NCI-H2227 (cell line): ENCODE measurements at regions not wholly inside any gene's neighbourhood (a gene's known extent, or its start where the extent isn't known, plus 50 kb on each side); places are given as distances from the start of the nearest gene placed in this dataset.
"Not testable (repeated sequence)": the region's sequence is repeated elsewhere in the genome, so short reads cannot be mapped to it uniquely, and the experiment has no call there.

Experiments
- DNase-seq: peaks from one replicate; lab custom pipeline; 2025; ENCODE audit not compliant: unreplicated experiment; lab: John Stamatoyannopoulos, UW

DNA sequence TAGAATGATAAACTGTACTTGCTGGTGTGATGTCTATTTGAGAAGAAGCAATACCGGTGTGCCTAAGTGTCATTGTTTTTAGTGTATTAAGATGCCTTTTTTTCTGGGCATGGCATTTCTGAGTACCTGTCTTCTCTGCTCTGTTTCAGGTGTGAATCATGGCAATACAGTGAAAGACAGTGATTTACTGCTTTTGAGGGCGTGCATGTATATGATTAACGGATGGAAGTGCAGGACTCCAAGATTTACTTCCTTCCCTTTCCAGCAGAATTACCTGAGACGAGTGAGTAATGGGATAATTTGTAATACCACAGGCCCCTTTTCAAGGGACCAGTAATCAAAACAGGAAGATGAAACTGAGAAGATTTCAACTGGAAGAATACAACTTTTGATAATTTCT is 315.8 kb downstream of the SOX4 start:
- DNase-seq = no peak

DNA sequence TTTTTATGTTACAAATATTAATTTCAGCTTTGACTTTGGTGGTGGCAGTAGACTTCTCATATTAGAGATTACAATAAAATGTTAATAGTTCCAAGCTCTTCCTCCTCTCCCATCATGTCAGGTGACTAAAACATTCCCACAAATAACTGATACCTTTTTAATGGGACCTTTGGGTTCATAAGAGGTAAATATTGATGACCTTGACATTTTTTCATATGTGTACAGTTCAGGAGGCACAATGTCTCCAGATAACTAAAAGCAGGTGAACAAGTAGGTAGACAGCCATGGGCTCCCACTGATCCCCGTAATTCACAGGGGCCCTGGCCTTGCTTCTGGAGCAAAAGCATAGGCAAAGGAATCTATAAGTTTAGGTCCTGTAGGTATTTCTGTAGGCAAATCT is 317.7 kb downstream of the SOX4 start:
- no peak for DNase-seq

DNA sequence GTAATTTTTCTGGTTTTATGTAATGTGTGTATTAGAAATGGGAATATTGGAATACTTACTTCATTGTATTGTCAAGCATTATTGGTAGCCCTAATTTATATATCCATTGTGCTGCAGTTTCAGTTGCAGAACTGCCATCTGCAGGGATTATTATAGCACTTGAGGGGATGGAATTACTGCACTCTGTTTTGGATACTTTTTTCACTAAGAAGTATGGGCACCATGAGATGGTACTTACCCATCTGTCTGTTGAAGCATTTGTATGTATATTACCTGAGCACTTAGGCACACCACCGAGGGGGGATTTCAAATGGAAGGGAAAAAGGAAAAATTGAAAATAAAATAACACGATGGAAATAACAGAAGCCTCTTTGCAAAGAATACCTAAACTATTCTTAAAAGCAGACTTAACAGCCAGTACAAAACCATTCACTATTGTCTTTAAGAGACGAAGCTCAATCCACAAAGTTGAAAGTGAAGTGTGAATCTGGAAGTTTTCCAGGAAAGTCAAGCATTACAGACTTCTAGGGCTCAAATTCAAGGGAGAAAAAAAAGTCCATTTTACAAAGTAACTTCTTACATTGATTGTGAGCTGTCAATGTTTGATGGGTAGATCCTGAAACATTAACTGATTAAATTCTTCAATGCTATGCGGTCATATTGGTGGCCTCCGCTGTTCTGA is 318.7 kb downstream of the SOX4 start:
- DNase-seq = no peak

DNA sequence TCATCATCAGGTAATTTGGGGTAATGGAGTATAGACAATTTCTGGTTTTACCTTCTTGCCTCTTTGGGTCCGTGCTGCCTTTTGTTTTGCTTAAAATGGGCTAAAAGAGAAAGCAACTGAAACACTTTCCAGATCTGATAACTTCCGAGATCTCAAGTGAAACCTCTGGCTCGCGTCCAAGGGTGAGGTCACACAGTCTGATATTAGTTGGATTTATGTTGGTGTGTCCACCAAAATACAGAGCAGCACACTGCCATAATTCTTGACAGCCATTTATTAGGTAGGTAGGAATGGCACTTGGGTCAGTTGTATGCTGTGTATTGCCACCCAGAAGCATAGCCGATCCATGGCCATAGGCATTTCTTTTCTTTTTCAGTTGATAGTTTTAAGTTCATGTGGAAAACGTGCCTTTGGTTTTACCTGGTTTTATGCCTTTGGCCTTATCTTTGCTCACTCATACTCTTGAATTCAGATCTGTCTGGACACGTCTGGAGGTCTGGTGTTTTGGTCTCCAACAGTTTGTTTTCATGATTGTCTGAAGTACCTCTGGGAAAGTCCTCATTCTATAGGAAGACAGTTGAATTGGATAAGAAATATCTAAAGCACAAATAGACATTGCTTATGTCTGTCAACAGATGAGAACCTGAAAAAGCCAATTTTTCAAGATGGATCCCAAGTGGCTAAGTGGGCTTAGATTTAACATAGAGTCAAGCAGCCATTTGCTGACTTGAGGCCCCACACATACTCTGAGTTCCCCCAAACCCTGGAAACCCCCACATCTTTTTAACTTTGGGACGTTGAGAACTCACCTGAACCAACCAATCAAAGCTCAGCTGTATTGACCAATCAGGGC is 320.8 kb downstream of the SOX4 start:
- no peak for DNase-seq

DNA sequence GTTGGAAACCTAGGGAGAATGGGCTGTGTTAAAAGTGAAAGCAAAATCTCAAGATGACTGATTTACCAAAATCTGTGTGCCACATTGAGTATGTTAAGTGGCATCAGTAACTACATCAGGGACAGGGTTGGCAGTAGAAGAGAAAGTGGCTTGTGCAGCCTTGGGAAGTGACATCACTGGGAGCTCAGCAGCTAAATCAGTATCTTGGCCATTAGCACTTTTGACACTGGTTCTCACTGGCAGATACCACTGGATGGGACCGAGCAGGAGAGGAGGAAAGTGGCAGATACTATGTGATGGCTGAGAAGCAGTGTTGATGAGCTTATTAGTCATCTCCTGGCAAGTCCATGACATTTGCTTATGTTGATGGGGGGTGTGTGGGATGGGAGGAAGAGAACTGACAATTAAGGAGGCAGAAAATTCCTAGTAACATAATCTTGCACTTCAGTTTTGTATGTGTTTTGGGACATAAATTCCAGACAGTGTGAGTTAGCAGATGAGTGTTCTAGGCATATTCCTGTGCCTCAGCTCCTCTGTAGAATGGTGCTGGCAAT is 322.2 kb downstream of the SOX4 start:
- no peak for DNase-seq

DNA sequence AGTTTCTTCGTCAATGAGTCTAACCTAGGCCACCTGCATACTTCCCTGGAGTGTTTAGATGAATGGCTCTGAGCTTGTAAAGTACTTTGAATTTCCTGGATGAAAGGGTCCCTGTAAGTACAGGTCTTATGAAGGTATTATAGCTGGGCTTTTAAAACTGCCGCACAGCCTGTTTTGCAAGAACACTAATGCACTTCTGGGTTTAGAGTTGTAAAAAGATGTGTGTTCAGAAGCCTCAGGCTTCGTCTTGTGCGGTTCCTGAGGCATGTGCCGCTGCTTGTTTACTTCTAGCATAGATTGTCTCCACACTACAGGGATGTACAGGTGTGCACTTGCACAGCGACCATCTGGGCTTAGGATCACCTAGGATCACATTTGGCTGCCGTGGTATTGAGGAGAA is 324.5 kb downstream of the SOX4 start:
- DNase-seq = no peak

DNA sequence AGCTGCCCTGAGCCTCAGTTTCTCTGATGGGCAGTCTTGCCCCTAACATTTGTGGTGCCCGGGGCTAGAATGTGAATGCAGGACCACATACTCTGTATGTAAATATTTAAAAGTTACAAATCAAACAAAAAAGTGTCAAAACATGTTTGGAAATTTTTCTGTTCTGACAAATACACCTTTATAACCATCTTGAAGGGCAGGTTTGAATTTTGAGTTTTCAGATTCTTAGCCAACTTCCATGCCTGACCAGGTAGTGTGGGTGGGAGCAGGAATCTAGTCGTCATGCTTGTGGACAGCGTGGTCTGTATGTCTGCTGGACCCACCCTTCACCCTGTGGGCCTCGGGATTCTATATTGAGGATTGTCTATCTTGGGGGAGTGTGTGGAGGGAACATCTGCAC is 325.1 kb downstream of the SOX4 start:
- DNase-seq = no peak

DNA sequence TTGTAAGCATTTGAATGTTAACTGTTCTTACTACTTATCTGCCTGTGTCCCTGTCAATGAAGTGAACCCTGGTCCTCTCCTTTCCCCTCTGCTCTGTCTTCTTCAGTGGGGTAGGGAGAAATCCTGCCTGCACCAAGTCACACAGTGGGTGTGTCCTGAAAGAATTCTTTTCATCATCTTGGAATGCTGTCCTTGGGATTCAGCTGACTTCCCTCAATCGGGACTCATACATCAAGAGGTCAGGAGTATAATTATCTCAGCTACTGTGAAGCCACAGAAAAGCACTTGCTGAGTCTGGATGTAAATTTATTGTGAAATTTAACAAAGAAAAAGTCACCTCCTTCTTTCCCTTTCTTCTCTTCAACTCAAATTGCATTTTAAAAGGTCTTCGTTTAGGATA is 328.5 kb downstream of the SOX4 start:
- no peak for DNase-seq

DNA sequence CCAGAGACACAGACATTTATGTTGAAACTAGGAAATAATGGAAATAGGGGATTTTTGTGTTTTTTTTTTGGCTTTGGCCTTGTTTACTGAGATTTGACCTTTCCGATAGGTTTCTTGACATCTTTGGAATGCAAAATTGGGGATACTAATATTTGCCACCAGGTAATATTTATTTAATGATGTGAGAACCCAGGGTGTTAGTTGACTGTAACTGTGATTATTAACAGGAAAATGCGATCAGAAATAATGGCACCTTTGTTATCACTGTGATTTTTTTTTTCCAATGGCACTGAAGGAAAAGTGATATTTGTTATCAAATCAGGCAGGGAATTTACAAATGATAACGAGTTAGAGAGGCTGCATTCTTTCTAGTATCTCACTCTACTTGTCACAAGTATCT is 330.5 kb downstream of the SOX4 start:
- no peak for DNase-seq

DNA sequence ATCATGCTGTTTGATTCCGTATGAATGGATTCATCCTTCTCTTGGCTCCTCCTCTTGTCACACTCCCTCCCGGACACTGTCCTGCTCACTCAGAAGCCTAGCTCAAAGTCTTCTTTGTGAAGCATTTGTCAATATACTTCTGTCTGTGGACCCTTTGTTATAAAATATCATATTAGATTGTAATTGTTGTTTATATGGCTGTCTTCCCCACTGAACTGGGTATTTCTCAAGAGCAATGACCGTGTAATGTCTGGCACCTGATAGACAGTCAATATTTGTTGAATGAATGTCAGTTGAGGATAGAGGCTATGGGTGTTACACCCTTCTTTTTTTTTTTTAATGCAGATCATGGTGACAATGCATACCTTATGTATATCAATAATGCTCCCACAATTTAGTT is 335.3 kb downstream of the SOX4 start:
- no peak for DNase-seq

DNA sequence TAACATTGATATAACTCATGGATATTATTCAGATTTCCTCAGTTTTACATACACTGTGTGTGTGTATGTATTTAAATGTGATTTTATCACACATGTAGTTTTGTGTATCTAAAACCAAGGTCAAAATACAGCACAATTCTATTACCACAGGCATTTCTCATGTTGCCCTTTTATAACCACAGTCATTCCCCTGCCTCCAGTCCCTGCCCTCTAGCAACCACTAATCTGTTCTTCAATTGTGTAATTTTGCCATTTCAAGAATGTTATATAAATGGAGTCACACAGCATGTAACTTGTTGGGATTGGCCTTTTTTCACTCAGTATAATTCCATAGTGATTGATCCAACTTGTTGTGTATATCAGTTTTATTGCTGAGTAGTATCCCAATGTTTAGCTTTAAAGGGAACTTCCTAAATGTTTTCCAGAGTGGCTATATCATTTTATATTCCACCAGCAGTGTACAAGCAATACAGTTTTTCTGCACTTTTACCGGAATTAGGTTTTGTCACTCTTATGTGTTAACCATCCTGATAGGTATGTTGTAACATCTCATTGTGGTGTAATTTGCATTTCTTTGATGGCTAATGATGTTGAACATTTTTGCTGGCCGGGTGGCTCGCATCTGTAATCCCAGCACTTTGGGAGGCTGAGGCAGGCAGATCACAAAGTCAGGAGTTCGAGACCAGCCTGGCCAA is 338.2 kb downstream of the SOX4 start:
- DNase-seq = no peak

DNA sequence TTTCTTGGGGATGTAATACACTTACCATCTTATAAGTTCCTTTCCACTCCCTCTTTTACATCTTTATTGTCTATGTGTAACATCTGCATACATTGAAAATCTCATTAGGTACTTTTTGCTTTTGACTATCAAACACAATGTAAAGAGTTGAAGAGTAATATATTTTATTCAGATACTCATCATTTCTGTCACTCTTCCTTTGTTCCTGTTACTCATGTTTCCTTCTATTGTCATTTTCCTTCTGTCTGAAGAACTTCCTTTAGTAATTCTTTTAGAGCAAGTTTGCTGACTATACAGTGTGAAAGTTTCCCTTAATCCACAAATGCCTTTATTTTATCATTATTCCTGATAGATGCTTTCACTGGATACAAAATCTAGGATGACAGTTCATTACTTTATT is 339.8 kb downstream of the SOX4 start:
- no peak for DNase-seq

DNA sequence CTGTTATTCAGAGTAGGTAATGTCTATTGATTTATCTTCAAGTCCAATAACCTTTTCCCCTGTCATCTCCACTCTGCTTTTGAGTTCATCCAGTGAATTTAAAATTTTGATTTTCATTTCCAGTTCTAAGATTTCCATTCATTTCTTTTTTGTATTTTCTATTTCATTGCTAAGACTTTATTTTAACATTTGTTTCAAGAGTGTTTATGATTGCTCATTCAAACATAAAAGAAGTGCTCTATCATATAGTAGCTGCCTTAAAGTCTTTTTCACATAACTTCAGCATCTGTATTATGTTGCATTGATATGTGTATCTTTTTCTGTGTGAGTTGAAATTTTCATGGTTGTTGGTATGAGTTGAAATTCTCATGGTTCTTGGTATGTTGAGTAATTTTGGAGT is 341.6 kb downstream of the SOX4 start:
- DNase-seq = no peak

DNA sequence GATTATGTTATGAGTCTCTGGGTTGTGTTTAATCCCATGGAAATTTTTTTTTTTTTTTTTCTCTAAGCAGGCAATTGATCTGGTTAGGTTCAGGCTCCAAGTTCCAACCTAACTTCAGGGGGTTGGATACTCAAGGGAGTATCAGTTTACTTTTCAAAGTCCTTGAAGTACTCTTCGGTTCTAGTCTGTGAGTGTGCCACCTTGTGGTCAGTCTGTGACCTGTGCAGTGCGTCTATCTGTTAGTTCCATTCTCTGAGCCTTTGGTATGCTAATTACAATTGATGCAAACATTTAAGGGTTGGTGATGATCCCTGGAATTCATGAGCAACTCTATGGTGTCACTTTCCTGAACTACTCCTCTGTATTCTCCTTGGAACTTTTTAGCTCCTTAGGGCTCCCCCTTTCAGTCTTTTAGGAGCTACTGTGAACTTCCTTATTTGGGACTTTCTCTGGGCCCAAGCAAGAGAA is 342.0 kb downstream of the SOX4 start:
- DNase-seq = no peak

DNA sequence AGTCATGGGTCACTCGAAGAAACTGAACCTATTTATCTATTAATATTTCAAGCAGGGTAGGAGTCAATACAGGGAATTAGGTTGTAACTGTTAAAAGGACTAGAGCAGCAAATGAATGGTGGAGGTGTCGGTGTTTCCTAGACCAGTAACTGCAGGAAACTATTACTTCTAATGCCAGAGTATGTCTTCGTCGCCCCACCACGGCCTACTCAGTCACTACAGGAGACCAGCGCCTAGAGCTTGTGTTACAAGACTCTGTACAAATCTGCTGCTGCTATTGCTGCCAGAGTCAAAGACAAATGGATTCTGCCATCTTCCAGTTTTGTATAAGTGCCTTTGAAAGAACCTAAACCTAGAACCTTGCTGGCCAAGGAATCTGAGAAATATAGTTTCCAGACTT is 343.9 kb downstream of the SOX4 start:
- DNase-seq = no peak

DNA sequence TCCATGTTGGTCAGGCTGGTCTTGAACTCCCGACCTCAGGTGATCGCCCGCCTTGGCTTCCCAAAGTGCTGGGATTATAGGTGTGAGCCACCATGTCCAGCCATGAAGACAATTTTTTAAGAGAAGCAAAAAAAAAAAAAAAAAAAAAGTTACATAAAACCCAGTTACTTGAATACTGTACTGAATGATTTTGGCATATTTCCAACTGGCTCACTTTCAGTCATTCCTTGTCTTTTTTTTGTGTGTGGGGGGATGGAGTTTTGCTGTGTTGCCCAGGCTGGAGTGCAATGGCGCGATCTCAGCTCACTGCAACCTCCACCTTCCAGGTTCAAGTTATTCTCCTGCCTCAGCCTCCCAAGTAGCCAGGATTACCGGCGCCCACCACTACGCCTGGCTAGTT is 345.5 kb downstream of the SOX4 start:
- not testable (repeated sequence) for DNase-seq

DNA sequence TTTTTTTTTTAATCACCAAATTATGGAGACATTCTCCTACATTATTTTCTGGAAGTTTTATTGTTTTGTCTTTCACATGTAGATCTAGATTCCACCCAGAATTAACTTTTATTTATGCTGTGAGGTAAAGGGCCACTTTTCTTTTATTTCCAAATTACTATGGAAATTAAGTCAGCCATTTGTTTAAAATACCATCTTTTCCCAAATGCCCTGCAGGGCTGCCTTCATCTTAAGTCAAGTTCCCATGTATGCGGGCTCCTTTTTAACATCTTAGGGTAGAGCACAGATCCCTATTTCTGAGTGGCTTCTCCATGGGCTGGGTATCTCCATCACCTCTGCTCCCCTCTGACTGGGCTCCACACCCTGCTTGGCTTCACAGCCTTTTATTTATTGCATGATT is 348.4 kb downstream of the SOX4 start:
- no peak for DNase-seq

DNA sequence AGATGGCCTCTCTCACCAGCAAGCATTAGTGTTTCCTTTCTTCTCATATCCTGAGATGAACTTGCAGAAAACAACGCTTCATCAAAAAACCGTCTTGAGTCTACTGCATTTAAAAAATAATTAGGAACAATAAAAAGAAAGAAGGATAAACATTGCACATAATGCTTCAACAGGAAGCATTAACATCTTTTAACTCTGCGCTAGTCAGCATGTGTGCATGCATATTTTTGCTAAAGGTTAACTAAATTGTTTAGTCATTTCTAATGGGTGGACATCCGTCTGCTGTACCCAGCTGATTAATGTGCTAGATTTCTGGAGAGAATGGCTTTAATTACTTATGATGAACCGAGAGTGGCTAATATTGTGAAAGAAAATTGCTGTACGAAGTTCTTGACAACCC is 349.3 kb downstream of the SOX4 start:
- DNase-seq = no peak

DNA sequence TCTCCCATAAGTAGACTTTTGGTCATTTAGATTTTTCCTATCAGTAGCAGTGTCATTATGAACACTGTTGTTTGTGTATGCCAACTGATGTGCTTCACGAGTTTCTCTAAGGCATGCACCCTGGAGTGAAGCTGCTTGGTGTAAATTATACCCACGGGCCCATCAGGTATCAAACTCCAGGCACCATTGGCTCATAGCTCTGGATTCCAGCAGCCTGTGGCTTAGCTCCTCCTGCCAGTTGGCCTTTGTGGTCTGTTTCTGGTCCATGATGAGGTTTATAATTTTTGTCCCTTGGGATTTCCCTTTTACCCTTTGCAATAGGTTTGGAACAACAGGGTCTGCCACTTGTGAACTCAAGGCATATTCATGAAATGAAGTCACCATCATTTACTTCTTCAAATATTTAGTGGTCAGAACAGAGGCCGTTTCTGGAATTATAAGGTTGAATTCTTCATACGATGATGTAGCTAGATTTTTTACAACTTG is 350.5 kb downstream of the PRL start:
- DNase-seq = no peak

DNA sequence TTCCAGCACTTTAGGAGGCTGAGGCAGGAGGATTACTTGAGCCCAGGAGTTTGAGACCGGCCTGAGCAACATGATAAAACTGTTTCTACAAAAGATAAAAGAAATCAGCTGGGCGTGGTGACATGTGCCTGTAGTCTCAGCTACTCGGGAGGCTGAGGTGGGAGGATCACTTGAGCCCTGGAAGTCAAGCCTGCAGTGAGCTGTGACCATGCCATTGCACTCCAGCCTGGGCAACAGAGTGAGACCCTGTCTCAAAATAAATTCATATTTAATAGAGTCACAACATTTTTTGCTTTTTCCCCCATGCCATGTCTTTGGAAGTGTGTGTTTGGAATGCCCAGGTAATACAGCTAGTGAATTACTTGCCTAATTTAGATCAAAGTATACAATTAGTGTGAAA is 349.6 kb downstream of the PRL start:
- not testable (repeated sequence) for DNase-seq

DNA sequence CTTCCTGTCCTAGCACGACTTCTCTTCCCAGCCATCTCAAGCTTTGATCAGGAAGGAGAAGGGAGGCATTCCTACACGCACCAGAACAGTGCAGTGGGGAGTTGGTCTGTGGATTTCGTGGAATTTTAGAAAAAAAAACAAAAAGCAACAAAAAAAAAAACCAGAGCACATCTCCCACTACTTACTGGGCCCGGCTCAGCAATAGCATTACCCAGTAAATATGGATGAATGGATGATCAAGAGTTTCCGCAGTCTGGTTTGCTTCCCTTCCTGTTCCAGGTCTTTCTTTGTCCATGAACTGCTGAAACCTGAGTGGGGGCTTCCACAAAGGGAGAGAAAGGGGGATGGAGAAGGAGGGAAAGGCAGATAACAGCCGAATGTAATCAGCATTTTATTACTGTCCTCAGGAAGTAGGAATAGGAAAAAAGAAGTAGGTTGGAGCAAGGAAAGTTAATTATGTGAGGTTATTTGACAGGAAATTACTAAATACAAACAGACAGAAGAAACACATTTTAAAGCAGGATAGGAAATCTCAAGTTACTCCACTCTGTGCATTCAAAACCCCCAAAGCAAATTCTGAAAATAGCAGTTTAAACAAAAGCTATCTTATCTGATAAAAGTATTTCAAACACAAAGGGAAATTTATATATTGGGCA is 349.0 kb downstream of the PRL start:
- DNase-seq = no peak
